ENCODE measurements at regions not wholly inside any gene's neighbourhood (a gene's known extent, or its start where the extent isn't known, plus 50 kb on each side); places are given as distances from the start of the nearest gene placed in this dataset.

DNA sequence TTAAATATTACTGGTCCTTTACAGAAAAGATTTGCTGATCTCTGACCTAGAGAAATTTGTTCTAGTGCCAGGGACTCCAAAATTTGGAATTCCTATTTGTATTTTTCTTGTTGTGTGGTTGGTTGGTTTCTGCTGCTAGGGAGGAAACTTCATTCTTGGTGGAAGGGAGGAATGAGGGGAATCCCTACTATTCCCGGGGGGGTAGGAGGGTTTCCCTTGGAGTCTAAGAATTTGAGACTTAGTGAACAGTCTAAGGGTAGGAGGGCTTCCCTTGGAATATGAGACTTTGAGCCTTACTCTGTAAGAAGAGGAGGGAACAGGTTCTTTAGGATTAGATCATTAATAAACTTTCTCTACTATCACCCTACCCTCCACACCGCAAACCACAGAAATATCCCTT is 67.1 kb upstream of the ADGRF1 start:
- TF ChIP-seq, protein P1, sequence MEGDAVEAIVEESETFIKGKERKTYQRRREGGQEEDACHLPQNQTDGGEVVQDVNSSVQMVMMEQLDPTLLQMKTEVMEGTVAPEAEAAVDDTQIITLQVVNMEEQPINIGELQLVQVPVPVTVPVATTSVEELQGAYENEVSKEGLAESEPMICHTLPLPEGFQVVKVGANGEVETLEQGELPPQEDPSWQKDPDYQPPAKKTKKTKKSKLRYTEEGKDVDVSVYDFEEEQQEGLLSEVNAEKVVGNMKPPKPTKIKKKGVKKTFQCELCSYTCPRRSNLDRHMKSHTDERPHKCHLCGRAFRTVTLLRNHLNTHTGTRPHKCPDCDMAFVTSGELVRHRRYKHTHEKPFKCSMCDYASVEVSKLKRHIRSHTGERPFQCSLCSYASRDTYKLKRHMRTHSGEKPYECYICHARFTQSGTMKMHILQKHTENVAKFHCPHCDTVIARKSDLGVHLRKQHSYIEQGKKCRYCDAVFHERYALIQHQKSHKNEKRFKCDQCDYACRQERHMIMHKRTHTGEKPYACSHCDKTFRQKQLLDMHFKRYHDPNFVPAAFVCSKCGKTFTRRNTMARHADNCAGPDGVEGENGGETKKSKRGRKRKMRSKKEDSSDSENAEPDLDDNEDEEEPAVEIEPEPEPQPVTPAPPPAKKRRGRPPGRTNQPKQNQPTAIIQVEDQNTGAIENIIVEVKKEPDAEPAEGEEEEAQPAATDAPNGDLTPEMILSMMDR (IDR thresholded peaks at IDR 0.05), result no peak
- TF ChIP-seq POLR2AphosphoS5 (IDR thresholded peaks at IDR 0.05) (no peak), POLR2A (IDR thresholded peaks at IDR 0.05) (no peak)
